Breast epithelium (tissue), 3 donors: ENCODE measurements at regions not wholly inside any gene's neighbourhood (a gene's known extent, or its start where the extent isn't known, plus 50 kb on each side); places are given as distances from the start of the nearest gene placed in this dataset.

Experiments used
- POLR2A ChIP-seq: fragments of 450-650 bp; IDR thresholded peaks from one replicate; pipeline ENCODE4 v1.6.1; 2016; ENCODE audit warnings: antibody characterized with exemption, mild to moderate bottlenecking, moderate library complexity
- POLR2AphosphoS5 ChIP-seq, 3 donors: sonication (generic); formaldehyde crosslinking; IDR thresholded peaks; one replicate each; pipeline ENCODE4 v1.6.1; 2017; ENCODE audit warnings: antibody characterized with exemption in 3 of 3
- TF ChIP-seq, protein P1 (sequence below), 3 donors: fragments of 450-650 bp; IDR thresholded peaks; one replicate each; pipeline ENCODE4 v1.5.1; 2016 to 2017; ENCODE audit warnings: antibody characterized with exemption in 3 of 3, mild to moderate bottlenecking in 3 of 3, moderate library complexity in 3 of 3

DNA sequence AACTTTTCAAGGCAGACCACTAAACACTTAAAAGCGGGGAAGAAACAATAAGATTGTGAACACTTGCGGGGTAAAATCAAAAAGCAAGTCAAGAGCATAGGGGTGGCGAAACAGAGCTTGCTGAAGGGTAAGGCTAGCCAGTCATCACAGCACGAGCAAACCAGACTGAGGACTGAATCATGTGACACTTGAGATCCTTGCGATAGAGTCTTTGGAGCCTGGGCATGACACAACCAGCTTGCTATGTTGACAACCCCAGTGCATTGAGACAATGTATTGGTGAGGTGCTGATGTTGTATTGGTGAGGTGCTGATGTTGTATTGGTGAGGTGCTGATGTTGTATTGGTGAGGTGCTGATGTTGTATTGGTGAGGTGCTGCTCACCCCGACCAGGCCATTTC, 72.3 kb downstream of the SLIT2 start:
- TF ChIP-seq, protein P1, sequence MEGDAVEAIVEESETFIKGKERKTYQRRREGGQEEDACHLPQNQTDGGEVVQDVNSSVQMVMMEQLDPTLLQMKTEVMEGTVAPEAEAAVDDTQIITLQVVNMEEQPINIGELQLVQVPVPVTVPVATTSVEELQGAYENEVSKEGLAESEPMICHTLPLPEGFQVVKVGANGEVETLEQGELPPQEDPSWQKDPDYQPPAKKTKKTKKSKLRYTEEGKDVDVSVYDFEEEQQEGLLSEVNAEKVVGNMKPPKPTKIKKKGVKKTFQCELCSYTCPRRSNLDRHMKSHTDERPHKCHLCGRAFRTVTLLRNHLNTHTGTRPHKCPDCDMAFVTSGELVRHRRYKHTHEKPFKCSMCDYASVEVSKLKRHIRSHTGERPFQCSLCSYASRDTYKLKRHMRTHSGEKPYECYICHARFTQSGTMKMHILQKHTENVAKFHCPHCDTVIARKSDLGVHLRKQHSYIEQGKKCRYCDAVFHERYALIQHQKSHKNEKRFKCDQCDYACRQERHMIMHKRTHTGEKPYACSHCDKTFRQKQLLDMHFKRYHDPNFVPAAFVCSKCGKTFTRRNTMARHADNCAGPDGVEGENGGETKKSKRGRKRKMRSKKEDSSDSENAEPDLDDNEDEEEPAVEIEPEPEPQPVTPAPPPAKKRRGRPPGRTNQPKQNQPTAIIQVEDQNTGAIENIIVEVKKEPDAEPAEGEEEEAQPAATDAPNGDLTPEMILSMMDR (IDR thresholded peaks at IDR 0.05) = no peak
- TF ChIP-seq POLR2AphosphoS5 (IDR thresholded peaks at IDR 0.05) (no peak), POLR2A (no peak)
